GM12892 (cell line): ENCODE measurements at regions not wholly inside any gene's neighbourhood (a gene's known extent, or its start where the extent isn't known, plus 50 kb on each side); places are given as distances from the start of the nearest gene placed in this dataset.

Source experiments
- POLR2AphosphoS5 ChIP-seq: IDR thresholded peaks from 2 replicates; pipeline ENCODE4 v1.6.1; 2011; ENCODE audit warnings: low read depth, low read length, control low read depth
- TAF1 ChIP-seq: IDR thresholded peaks from 2 replicates; pipeline ENCODE4 v1.6.1; 2011; ENCODE audit warnings: low read depth, mild to moderate bottlenecking, control low read depth, low read length, borderline replicate concordance

GRCh38 chr2:16172324-16173175, 232.2 kb downstream of the MYCN start:
- no peak for TF ChIP-seq POLR2AphosphoS5
- no peak for TF ChIP-seq TAF1
